OCI-LY1 (cell line): ENCODE measurements at regions not wholly inside any gene's neighbourhood (a gene's known extent, or its start where the extent isn't known, plus 50 kb on each side); places are given as distances from the start of the nearest gene placed in this dataset.

ENCODE experiments used
- H2AFZ ChIP-seq: fragments of 200-600 bp; sonication (generic), shearing (Covaris generic); 2 replicates; pipeline ENCODE4 v1.6.0; 2014; ENCODE audit warnings: antibody characterized with exemption, mild to moderate bottlenecking, low read length
- H3F3A ChIP-seq: fragments of 200-600 bp; sonication (generic), shearing (Covaris generic); 2 replicates; pipeline ENCODE4 v1.6.0; 2014; ENCODE audit warnings: mild to moderate bottlenecking, antibody characterized with exemption, low read length, moderate library complexity; ENCODE audit not compliant: insufficient read depth
- H3K27ac ChIP-seq: fragments of 200-600 bp; sonication (generic); 2 replicates; pipeline ENCODE4 v1.5.1; 2014; ENCODE audit warnings: low read length, mixed run types, mild to moderate bottlenecking, low read depth; ENCODE audit not compliant: poor library complexity, severe bottlenecking
- H3K27me3 ChIP-seq: fragments of 200-600 bp; sonication (generic); 2 replicates; pipeline ENCODE4 v1.6.0; 2014; ENCODE audit warnings: antibody characterized with exemption, mild to moderate bottlenecking, low read length, moderate library complexity; ENCODE audit not compliant: insufficient read depth
- H3K36me3 ChIP-seq: fragments of 200-600 bp; sonication (generic); 2 replicates; pipeline ENCODE4 v1.6.1; 2014; ENCODE audit warnings: mild to moderate bottlenecking, antibody characterized with exemption, low read length, moderate library complexity, mixed read lengths; ENCODE audit not compliant: insufficient read depth
- H3K4me1 ChIP-seq: fragments of 200-600 bp; sonication (generic); 2 replicates; pipeline ENCODE4 v1.5.1; 2014; ENCODE audit warnings: mild to moderate bottlenecking, low read length, moderate library complexity; ENCODE audit not compliant: insufficient read depth, severe bottlenecking
- H3K4me2 ChIP-seq: fragments of 200-600 bp; sonication (generic), shearing (Covaris generic); 2 replicates; pipeline ENCODE4 v1.6.1; 2014; ENCODE audit warnings: low read length
- H3K4me3 ChIP-seq: fragments of 200-600 bp; sonication (generic); 2 replicates; pipeline ENCODE4 v1.5.1; 2014; ENCODE audit warnings: low read length, low read depth, mild to moderate bottlenecking, mixed read lengths; ENCODE audit not compliant: poor library complexity, severe bottlenecking
- H3K79me2 ChIP-seq: fragments of 200-600 bp; shearing (Covaris generic); 2 replicates; pipeline ENCODE4 v1.6.1; 2016; ENCODE audit warnings: mixed run types, low read length, mixed read lengths; ENCODE audit not compliant: insufficient read depth
- H3K9ac ChIP-seq: fragments of 200-600 bp; sonication (generic), shearing (Covaris generic); 2 replicates; pipeline ENCODE4 v1.6.1; 2014; ENCODE audit warnings: mild to moderate bottlenecking, low read length, mixed read lengths
- H3K9me2 ChIP-seq: fragments of 200-600 bp; sonication (generic), shearing (Covaris generic); 2 replicates; pipeline ENCODE4 v1.6.1; 2014; ENCODE audit warnings: low read depth, mild to moderate bottlenecking, low read length, mixed read lengths
- H3K9me3 ChIP-seq: fragments of 200-600 bp; shearing (Covaris generic); 2 replicates; pipeline ENCODE4 v1.6.1; 2014; ENCODE audit warnings: low read length, mixed read lengths
- H4K20me1 ChIP-seq: fragments of 200-600 bp; sonication (generic), shearing (Covaris generic); 2 replicates; pipeline ENCODE4 v1.6.0; 2016; ENCODE audit warnings: mild to moderate bottlenecking, low read length; ENCODE audit not compliant: insufficient read depth
- CTCF ChIP-seq: fragments of 200-600 bp; sonication (generic), shearing (Covaris generic); IDR thresholded peaks from 2 replicates; pipeline ENCODE4 v1.5.1; 2017; ENCODE audit warnings: mild to moderate bottlenecking, antibody characterized with exemption, low read length, moderate library complexity, mixed read lengths
- EZH2 ChIP-seq: fragments of 200-600 bp; sonication (generic), shearing (Covaris generic); IDR thresholded peaks from 2 replicates; pipeline ENCODE4 v1.8.0; 2017; ENCODE audit warnings: borderline replicate concordance, mixed run types, mild to moderate bottlenecking, antibody characterized with exemption, low read length, moderate library complexity, mixed read lengths

- H3K9me3 ChIP-seq = peaks cover 5% of the 10 kb centered on the region; the same call in 1 of the 2 replicates
Measured at GRCh38 chr3:135878501-135878900, 87.0 kb upstream of the PPP2R3A start.

DNA sequence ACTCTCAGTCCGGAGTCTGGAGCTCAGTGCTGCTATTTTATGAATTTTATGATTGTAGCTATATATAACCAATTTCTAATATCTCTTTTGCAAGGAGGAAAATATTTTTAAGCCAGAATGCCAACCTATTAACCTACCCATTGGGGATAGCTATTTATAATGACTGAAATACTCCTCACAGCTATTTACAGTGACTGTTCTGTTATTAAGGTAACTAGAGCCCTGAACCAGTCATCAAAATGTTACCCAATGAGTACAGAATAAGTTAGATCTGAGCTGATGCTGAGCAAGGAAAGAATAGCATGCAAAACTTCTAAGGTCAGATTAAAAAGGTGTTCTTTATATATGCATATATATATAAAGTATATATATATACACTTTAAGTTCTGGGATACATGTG lies 79.6 kb upstream of the PPP2R3A start:
- no peak overlapping the region for H3K4me2 ChIP-seq
- no peaks in the 10 kb centered on the region for H3K27me3 ChIP-seq
- no peaks in the 10 kb centered on the region for H3K79me2 ChIP-seq
- H4K20me1 ChIP-seq = no peaks in the 10 kb centered on the region
- H3K4me1 ChIP-seq = no peaks in the 10 kb centered on the region
- H2AFZ ChIP-seq = no peak overlapping the region
- no peak for TF ChIP-seq CTCF
- no peak for TF ChIP-seq EZH2
- no peak overlapping the region for H3K9ac ChIP-seq
- H3K9me2 ChIP-seq = no peaks in the 10 kb centered on the region
- H3F3A ChIP-seq = no peaks in the 10 kb centered on the region
- H3K27ac ChIP-seq = no peak overlapping the region
- peaks cover under 1% of the 10 kb centered on the region; the same call in 1 of the 2 replicates for H3K9me3 ChIP-seq
- H3K36me3 ChIP-seq = no peaks in the 10 kb centered on the region
- H3K4me3 ChIP-seq = no peak overlapping the region

More at GRCh38 chr3:135878501-135878900, 87.0 kb upstream of the PPP2R3A start:
- no peak overlapping the region for H3K9ac ChIP-seq
- H3K4me2 ChIP-seq = no peak overlapping the region
- H3K79me2 ChIP-seq = no peaks in the 10 kb centered on the region
- no peaks in the 10 kb centered on the region for H3K9me2 ChIP-seq
- no peak overlapping the region for H3K4me3 ChIP-seq
- no peak overlapping the region for H3K27ac ChIP-seq
- H3F3A ChIP-seq = no peaks in the 10 kb centered on the region
- H4K20me1 ChIP-seq = no peaks in the 10 kb centered on the region
- H3K36me3 ChIP-seq = no peaks in the 10 kb centered on the region
- no peaks in the 10 kb centered on the region for H3K4me1 ChIP-seq
- no peaks in the 10 kb centered on the region for H3K27me3 ChIP-seq
- H2AFZ ChIP-seq = no peak overlapping the region
- no peak for TF ChIP-seq EZH2
- no peak for TF ChIP-seq CTCF

DNA sequence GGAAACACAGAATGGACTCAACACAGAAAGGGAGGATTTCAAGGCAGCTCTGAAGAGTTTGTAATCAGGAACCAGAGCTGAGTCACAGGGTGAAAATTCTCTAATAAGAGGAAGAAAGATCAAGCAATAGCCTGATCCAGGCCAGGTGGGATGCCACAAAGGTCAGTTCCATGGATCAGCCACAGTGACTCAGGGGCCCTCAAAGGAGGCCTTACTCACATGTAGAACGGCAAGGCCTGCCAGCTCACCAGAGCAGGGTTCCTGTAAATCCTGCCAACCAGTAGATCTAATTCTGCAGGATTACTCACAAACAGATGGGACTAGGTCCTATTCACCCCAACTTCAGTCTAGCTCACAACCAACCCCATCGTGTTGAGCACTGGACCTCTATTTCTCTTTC lies 78.3 kb upstream of the PPP2R3A start:
- Histone ChIP-seq H3K27me3 (no peaks in the 10 kb centered on the region), H2AFZ (no peak overlapping the region), H3K4me3 (no peak overlapping the region), H3K36me3 (no peaks in the 10 kb centered on the region), H3K9me3 (peaks cover 2% of the 10 kb centered on the region; the same call in 1 of the 2 replicates), H3K79me2 (no peaks in the 10 kb centered on the region), H3K27ac (no peak overlapping the region), H3F3A (no peaks in the 10 kb centered on the region), H4K20me1 (no peaks in the 10 kb centered on the region), H3K4me1 (no peaks in the 10 kb centered on the region), H3K9ac (no peak overlapping the region), H3K4me2 (no peak overlapping the region), H3K9me2 (no peaks in the 10 kb centered on the region)
- TF ChIP-seq EZH2 (no peak), CTCF (no peak)
